Chondrocyte (in vitro differentiated cells): ENCODE measurements at regions not wholly inside any gene's neighbourhood (a gene's known extent, or its start where the extent isn't known, plus 50 kb on each side); places are given as distances from the start of the nearest gene placed in this dataset.
A peak's percentile ranks its signal among the peaks of the same experiment; 100 is the strongest.

ENCODE experiments used
- DNase-seq: peaks from one replicate; pipeline ENCODE4 v3.0.0; 2021; ENCODE audit warnings: mixed read lengths, low spot score
- H3K27ac Mint-ChIP-seq: one replicate; pipeline ENCODE4 v1.8.0; 2021; ENCODE audit warnings: mild to moderate bottlenecking, moderate library complexity, mixed read lengths; ENCODE audit not compliant: unreplicated experiment
- H3K27me3 Mint-ChIP-seq: 2 replicates; pipeline ENCODE4 v1.8.0; 2021; ENCODE audit warnings: low read depth, mixed read lengths
- H3K36me3 Mint-ChIP-seq: 2 replicates; pipeline ENCODE4 v1.8.0; 2021; ENCODE audit warnings: low read depth, mixed read lengths
- H3K4me1 Mint-ChIP-seq: 2 replicates; pipeline ENCODE4 v1.8.0; 2021; ENCODE audit warnings: low read depth, mild to moderate bottlenecking, mixed read lengths
- H3K4me3 Mint-ChIP-seq: one replicate; pipeline ENCODE4 v1.8.0; 2021; ENCODE audit warnings: mild to moderate bottlenecking, moderate library complexity, mixed read lengths; ENCODE audit not compliant: unreplicated experiment
- H3K9me3 Mint-ChIP-seq: 2 replicates; pipeline ENCODE4 v1.8.0; 2021; ENCODE audit warnings: low read depth, mixed read lengths
- CTCF ChIP-seq: fragments of 200-600 bp; sonication (generic); IDR thresholded peaks from 2 replicates; pipeline ENCODE4 v1.5.0; 2021; ENCODE audit warnings: antibody characterized with exemption, mild to moderate bottlenecking, moderate library complexity

- H3K9me3 Mint-ChIP-seq: peaks cover 16% of the 10 kb centered on the region
Measured at GRCh38 chrX:9269134-9269533, 195.7 kb upstream of the TBL1X start.

GRCh38 chrX:9271789-9272525 is 192.9 kb upstream of the TBL1X start:
- Mint-ChIP-seq H3K4me3 (no peak overlapping the region), H3K27me3 (peaks cover 2% of the 10 kb centered on the region), H3K36me3 (no peaks in the 10 kb centered on the region), H3K27ac (no peak overlapping the region), H3K9me3 (peaks cover 9% of the 10 kb centered on the region), H3K4me1 (no peaks in the 10 kb centered on the region)
- TF ChIP-seq CTCF: no peak
- DNase-seq: no peak

More at GRCh38 chrX:9269134-9269533, 195.7 kb upstream of the TBL1X start:
- Mint-ChIP-seq H3K27me3 (peaks cover 2% of the 10 kb centered on the region), H3K36me3 (no peaks in the 10 kb centered on the region), H3K4me1 (no peaks in the 10 kb centered on the region), H3K4me3 (no peak overlapping the region), H3K27ac (no peak overlapping the region)
- no peak for DNase-seq
- no peak for TF ChIP-seq CTCF

- Mint-ChIP-seq H3K9me3 (peaks cover 15% of the 10 kb centered on the region), H3K4me3 (no peak overlapping the region)
Measured at GRCh38 chrX:9273744-9274143, 191.1 kb upstream of the TBL1X start.

GRCh38 chrX:9278475-9279233 is 186.2 kb upstream of the TBL1X start:
- Mint-ChIP-seq H3K27ac (peak overlapping the region; percentile 13), H3K36me3 (no peaks in the 10 kb centered on the region)
- no peak for DNase-seq

More at GRCh38 chrX:9273744-9274143, 191.1 kb upstream of the TBL1X start:
- TF ChIP-seq CTCF: no peak
- H3K36me3 Mint-ChIP-seq: no peaks in the 10 kb centered on the region
- peaks cover 2% of the 10 kb centered on the region for H3K27me3 Mint-ChIP-seq
- no peaks in the 10 kb centered on the region for H3K4me1 Mint-ChIP-seq
- no peak overlapping the region for H3K27ac Mint-ChIP-seq
- no peak for DNase-seq

More at GRCh38 chrX:9278475-9279233, 186.2 kb upstream of the TBL1X start:
- Mint-ChIP-seq H3K4me1 (peaks cover 8% of the 10 kb centered on the region), H3K27me3 (no peaks in the 10 kb centered on the region), H3K9me3 (peaks cover 12% of the 10 kb centered on the region), H3K4me3 (no peak overlapping the region)
- TF ChIP-seq CTCF: no peak
